GM12865 (cell line): ENCODE measurements at regions not wholly inside any gene's neighbourhood (a gene's known extent, or its start where the extent isn't known, plus 50 kb on each side); places are given as distances from the start of the nearest gene placed in this dataset.
A peak's percentile ranks its signal among the peaks of the same experiment; 100 is the strongest.
"Not testable (repeated sequence)": the region's sequence is repeated elsewhere in the genome, so short reads cannot be mapped to it uniquely, and the experiment has no call there.

Experiments used
- DNase-seq: peaks from one replicate; pipeline ENCODE4 v3.0.0; 2010; ENCODE audit warnings: low read depth
- H3K4me3 ChIP-seq: 2 replicates; pipeline ENCODE4 v1.5.1; 2011; ENCODE audit warnings: mild to moderate bottlenecking, low read depth, low read length, control low read depth
- CTCF ChIP-seq: IDR thresholded peaks from 2 replicates; pipeline ENCODE4 v1.5.1; 2011; ENCODE audit warnings: low read length, control low read depth, low read depth, inconsistent platforms; ENCODE audit not compliant: insufficient read depth; ENCODE audit errors: missing control alignments

GRCh38 chr3:64375737-64376136 is 150.5 kb upstream of the PRICKLE2 start:
- no peak overlapping the region for H3K4me3 ChIP-seq
- no peak for TF ChIP-seq CTCF
- DNase-seq, result no peak

GRCh38 chr3:64369390-64369789 is 144.1 kb upstream of the PRICKLE2 start:
- H3K4me3 ChIP-seq, result no peak overlapping the region
- DNase-seq, result no peak
- TF ChIP-seq CTCF, result no peak

DNA sequence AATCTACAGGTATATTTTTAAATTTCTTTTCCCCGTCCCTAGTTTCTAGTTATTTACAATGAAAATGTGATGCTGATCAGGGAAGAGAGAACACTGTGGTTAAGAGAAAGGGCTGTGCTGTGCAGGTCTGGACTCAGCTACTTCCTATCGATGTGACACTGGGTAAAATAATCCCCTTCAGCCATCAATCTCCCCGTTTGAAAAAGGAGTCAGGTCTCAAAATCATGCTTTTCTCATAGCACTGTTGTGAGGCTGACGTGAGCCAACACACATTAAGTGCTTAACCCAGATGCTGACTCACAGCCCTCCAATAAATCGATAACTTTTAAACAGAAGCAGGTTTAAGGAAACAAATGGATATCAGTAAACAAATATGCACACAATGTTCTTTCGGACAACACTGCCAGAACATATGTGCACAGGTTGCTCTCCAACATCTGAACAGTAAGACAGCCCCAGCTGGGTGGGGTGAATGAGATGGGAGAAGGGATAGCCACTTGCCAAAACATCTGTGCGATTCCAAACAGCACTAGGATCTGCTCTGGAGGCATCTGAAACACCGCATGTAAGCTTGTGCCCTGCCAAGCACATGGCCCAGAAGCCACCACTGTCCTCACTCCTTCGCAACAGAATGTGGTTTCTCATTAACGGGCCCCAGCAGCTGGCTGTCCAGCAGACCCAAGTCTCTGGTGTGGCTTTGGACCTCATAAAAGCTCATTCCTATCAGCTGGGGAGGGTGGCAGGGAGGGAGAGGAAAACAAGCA is 143.2 kb upstream of the PRICKLE2 start:
- TF ChIP-seq CTCF, result no peak
- H3K4me3 ChIP-seq, result no peak overlapping the region
- DNase-seq, result peak; percentile 15

- no peak for TF ChIP-seq CTCF
- no peak for DNase-seq
- H3K4me3 ChIP-seq, result no peak overlapping the region
These were observed 140.6 kb upstream of the PRICKLE2 start for GRCh38 chr3:64365877-64366276.

- TF ChIP-seq CTCF, result no peak
- DNase-seq, result no peak
- no peak overlapping the region for H3K4me3 ChIP-seq
These were observed 138.6 kb upstream of the PRICKLE2 start for GRCh38 chr3:64363842-64364241.

GRCh38 chr3:64361962-64362735 is 136.9 kb upstream of the PRICKLE2 start:
- no peak for TF ChIP-seq CTCF
- no peak for DNase-seq
- H3K4me3 ChIP-seq, result no peak overlapping the region

DNA sequence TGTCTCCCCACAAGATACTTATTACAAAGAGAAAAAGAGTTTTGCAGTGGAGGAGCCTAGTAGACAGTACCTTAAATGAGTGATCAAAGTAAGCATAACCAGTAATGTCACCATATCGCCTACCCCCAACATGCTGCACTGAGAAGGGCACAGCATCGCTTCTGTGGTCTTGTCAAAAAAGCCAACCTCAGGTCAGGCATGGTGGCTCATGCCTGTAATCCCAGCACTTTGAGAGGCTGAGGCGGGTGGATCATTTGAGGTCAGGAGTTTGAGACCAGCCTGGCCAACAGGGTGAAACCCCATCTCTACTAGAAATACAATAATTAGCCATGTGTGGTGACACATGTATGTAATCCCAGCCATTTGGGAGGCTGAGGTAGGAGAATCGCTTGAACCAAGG is 135.8 kb upstream of the PRICKLE2 start:
- DNase-seq, H3K4me3 ChIP-seq: not testable (repeated sequence)
